GM10266 (cell line): ENCODE measurements at regions not wholly inside any gene's neighbourhood (a gene's known extent, or its start where the extent isn't known, plus 50 kb on each side); places are given as distances from the start of the nearest gene placed in this dataset.

Source experiments
- DNase-seq: peaks from one replicate; pipeline ENCODE4 v3.0.0; 2012; ENCODE audit errors: extremely low spot score
- TF ChIP-seq, protein P1 (sequence below): IDR thresholded peaks from 2 replicates; pipeline ENCODE4 v1.5.1; 2012; ENCODE audit warnings: mild to moderate bottlenecking, low read depth; ENCODE audit not compliant: control insufficient read depth, insufficient read depth; ENCODE audit errors: missing control alignments

DNA sequence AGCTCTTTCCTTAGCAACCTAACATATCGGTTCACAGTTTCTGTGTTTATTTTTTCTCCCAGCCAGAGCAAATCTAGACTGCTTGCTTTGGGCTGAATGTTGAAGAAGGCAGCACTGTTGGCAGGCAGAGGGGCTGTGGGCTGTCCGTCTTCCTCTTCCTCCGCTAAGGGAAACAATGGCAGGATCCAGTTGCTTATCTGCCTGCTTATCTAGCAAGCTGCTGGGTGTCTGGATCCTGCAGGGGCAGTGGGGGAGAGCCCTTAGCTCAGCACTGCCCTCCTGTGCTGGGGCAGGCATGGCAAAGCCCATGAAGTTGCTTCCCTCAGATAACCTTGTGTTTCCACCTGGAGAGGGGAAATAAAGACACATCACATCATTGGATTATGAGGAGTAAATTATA lies 92.7 kb upstream of the CD93 start:
- TF ChIP-seq, protein P1, sequence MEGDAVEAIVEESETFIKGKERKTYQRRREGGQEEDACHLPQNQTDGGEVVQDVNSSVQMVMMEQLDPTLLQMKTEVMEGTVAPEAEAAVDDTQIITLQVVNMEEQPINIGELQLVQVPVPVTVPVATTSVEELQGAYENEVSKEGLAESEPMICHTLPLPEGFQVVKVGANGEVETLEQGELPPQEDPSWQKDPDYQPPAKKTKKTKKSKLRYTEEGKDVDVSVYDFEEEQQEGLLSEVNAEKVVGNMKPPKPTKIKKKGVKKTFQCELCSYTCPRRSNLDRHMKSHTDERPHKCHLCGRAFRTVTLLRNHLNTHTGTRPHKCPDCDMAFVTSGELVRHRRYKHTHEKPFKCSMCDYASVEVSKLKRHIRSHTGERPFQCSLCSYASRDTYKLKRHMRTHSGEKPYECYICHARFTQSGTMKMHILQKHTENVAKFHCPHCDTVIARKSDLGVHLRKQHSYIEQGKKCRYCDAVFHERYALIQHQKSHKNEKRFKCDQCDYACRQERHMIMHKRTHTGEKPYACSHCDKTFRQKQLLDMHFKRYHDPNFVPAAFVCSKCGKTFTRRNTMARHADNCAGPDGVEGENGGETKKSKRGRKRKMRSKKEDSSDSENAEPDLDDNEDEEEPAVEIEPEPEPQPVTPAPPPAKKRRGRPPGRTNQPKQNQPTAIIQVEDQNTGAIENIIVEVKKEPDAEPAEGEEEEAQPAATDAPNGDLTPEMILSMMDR, result no peak
- DNase-seq, result no peak

DNA sequence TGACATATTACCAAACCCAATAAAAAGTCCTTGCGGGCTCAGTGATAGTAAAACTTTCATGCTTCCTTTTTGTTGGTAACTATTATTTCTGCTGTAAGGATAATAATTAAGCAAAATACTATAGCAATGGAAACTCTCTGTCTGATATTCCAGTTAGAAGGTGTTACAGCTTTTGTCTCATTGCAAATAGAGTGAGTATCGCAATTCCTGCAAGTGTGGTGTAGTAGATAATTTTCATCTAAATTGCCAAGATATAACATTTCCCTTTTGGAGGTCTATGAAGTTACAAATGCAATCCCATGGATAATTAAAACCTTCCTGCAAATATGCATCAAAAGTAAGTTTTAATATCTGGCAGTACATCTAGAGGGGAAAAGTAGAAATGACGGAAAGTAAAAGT lies 88.7 kb upstream of the CD93 start:
- TF ChIP-seq, protein P1, result no peak
- DNase-seq, result no peak

DNA sequence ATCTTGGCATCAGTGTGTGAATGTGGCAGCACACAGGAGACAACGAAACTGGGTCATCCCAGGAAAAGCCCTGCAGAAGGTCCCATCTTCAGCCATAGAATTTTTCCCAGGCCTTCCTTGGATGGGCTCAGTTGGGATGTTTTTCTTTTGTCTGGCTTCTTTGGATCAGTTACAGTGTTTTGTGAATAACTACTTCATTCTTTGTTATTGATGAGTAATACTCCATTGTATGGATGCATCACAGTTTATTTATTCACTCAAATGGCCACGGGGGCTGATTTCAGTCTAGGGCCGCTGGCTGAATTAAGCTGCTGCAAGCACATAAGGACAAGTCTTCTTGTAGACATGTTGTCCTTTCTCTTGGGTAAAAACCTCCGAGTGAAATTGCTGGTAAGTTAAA lies 81.3 kb upstream of the CD93 start:
- DNase-seq, result no peak
- TF ChIP-seq, protein P1, result no peak

DNA sequence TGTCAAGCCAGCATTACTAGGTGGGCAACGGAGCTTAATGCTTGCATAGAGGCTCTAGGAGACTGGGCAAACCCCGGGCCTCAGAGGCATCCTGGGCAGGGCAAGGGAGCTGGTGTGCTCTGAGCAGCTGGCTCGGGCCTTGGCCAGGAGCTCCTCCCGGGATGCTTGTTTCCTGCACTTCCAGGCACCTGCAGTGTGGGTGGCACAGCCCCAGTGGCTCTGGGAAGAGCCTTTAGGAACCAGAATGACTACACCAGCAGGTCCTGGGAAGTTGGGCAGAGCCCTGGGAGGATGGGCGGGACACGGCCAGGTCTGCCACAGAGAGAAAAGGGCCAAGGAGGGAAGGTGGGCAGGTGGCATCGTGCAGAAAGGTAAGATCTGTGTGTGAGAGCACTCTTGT lies 80.4 kb upstream of the CD93 start:
- DNase-seq, result no peak
- TF ChIP-seq, protein P1, result no peak

DNA sequence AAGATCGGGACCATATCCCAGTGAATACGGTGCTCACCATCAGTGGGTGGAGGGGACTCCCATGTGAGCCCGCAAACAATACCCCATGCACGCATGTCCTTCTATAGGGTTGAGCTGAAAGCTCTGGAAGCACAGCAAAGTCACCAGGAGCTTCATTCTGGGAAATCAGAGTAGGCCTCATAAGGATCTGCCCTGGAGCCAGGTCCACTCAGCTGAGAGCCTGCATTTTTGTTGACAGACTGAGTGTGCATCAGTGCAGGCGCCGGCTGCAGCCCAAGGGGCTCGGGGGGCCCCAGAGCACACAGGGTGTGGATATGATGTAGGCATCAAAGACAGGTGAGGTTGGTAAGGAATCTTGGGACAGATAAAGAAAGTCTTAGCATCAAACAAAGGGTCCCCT lies 79.8 kb upstream of the CD93 start:
- DNase-seq, result no peak
- TF ChIP-seq, protein P1, result no peak

DNA sequence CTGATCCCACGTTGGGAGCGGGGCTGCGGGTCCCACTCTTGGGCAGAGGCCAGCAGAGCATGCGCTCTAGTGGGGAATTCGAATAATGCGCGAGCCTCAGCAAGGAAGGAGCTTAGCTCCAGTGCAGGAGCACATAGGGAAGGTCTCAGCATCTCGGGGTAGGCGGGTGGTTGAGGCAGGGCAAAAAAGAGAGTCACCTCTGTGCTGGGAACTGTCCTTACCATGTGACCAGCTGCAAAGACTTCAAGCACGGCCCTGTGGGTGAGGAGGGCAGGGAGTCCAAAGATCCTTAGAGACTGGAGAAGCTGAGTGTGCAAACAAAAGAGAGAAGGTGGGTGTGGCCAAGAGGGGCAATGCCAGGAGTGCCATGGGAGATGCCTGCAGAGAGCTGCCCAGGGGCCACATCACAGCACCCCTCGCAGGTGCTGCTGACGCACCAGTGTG lies 79.2 kb upstream of the CD93 start:
- TF ChIP-seq, protein P1, result no peak
- DNase-seq, result no peak

DNA sequence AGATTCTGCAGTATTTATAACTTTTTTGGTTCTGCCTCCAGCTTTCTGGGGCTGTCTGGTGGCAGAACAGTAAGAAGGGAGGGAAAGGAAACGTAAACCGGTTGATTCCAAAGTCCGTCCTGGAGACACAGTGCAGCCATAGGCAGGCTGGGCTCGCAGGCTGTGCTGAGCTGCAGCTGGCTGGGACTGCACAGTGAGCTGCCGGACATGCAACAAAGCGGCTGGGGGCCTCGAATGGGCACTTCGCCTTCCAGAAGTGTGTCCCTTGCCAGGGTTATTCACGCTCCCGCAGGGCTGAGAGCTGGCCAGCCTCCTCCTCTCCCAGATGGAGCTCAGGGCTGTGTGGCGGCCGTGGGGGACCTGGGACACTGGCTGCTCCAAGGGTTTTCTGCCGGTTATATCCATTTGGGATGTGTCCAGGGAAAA lies 78.1 kb upstream of the CD93 start:
- DNase-seq, result no peak
- TF ChIP-seq, protein P1, result no peak
